Naive thymus-derived CD8-positive, alpha-beta T cell (primary cell): ENCODE measurements at regions not wholly inside any gene's neighbourhood (a gene's known extent, or its start where the extent isn't known, plus 50 kb on each side); places are given as distances from the start of the nearest gene placed in this dataset.

ENCODE experiments used
- ATAC-seq, 2 donors: fragments of 150-1000 bp; cut with Tn5 transposase in 1 of 2; sonication (Bioruptor Pico), chemical (Tn5 transposase) in 1 of 2; 1 replicate in 1 of 2; 2 replicates in 1 of 2; pipeline ENCODE4 v1.10.0; 2021; ENCODE audit warnings: mild to moderate bottlenecking in 2 of 2, moderate library complexity in 2 of 2
- POLR2A ChIA-PET: fragments of 350-600 bp; sonication (Branson Sonifier 250); formaldehyde crosslinking; loops from one replicate; lab custom pipeline; 2021; ENCODE audit warnings: antibody characterized with exemption; lab: Charles Lee
- DNase-seq, 10 donors: peaks; one replicate each; pipeline versions ENCODE4 v3.0.0 to v3.0.0-alpha.2; 2020 to 2022
- H3K27ac Mint-ChIP-seq, 10 donors: one replicate each; pipeline ENCODE4 v1.8.0; 2020 to 2022; ENCODE audit warnings: mild to moderate bottlenecking in 10 of 10, mixed read lengths in 10 of 10, moderate library complexity in 4 of 10, inconsistent platforms in 1 of 10
- H3K27me3 Mint-ChIP-seq, 5 donors: one replicate each; pipeline ENCODE4 v1.8.0; 2021 to 2022; ENCODE audit warnings: mixed read lengths in 5 of 5
- H3K36me3 Mint-ChIP-seq, 3 donors: one replicate each; pipeline ENCODE4 v1.8.0; 2020 to 2022; ENCODE audit warnings: mixed read lengths in 3 of 3, mild to moderate bottlenecking in 2 of 3, inconsistent platforms in 1 of 3
- H3K4me1 Mint-ChIP-seq, 4 donors: one replicate each; pipeline ENCODE4 v1.8.0; 2021 to 2022; ENCODE audit warnings: mixed read lengths in 4 of 4
- H3K4me3 Mint-ChIP-seq, 10 donors: one replicate each; pipeline ENCODE4 v1.8.0; 2020 to 2022; ENCODE audit warnings: mild to moderate bottlenecking in 10 of 10, mixed read lengths in 10 of 10, moderate library complexity in 6 of 10, inconsistent platforms in 1 of 10
- H3K9me3 Mint-ChIP-seq, 9 donors: one replicate each; pipeline ENCODE4 v1.8.0; 2020 to 2022; ENCODE audit warnings: mixed read lengths in 9 of 9, mild to moderate bottlenecking in 3 of 9, inconsistent platforms in 1 of 9, moderate library complexity in 1 of 9

- POLR2A ChIA-PET, result no interaction called here
- peaks cover 4 to 20% (median 8%) of the 10 kb centered on the region in 3 donors for H3K36me3 Mint-ChIP-seq
These were observed 169.0 kb downstream of the PCSK1 start for GRCh38 chr5:96264047-96264446.

GRCh38 chr5:96262105-96262504 is 170.9 kb downstream of the PCSK1 start:
- Mint-ChIP-seq H3K36me3 (peaks cover 4 to 11% (median 4%) of the 10 kb centered on the region in 3 donors), H3K27me3 (peaks cover 2 to 47% (median 15%) of the 10 kb centered on the region in 5 donors), H3K4me1 (peaks cover 0 to 10% (median 0%) of the 10 kb centered on the region in 4 donors), H3K9me3 (peaks cover 6 to 14% (median 12%) of the 10 kb centered on the region in 9 donors), H3K27ac (no peak overlapping the region), H3K4me3 (no peak overlapping the region)
- no peak for DNase-seq
- POLR2A ChIA-PET, result no interaction called here
- no peak for ATAC-seq

More at GRCh38 chr5:96264047-96264446, 169.0 kb downstream of the PCSK1 start:
- H3K27ac Mint-ChIP-seq, result no peak overlapping the region
- H3K27me3 Mint-ChIP-seq, result peaks cover 6 to 38% (median 13%) of the 10 kb centered on the region in 5 donors
- H3K4me1 Mint-ChIP-seq, result peaks cover 0 to 8% (median 0%) of the 10 kb centered on the region in 4 donors
- DNase-seq (no peak), ATAC-seq (no peak)
- H3K9me3 Mint-ChIP-seq, result peaks cover 8 to 29% (median 24%) of the 10 kb centered on the region in 9 donors
- H3K4me3 Mint-ChIP-seq, result no peak overlapping the region

GRCh38 chr5:96260009-96260408 is 173.0 kb downstream of the PCSK1 start:
- H3K9me3 Mint-ChIP-seq, result peaks cover 0 to 5% (median 0%) of the 10 kb centered on the region in 9 donors
- no peak overlapping the region for H3K27ac Mint-ChIP-seq
- peaks cover 2 to 40% (median 18%) of the 10 kb centered on the region in 5 donors for H3K27me3 Mint-ChIP-seq
- POLR2A ChIA-PET, result no interaction called here
- no peak for ATAC-seq
- DNase-seq, result no peak
- H3K4me1 Mint-ChIP-seq, result peaks cover 0 to 10% (median 0%) of the 10 kb centered on the region in 4 donors
- H3K4me3 Mint-ChIP-seq, result no peak overlapping the region
- H3K36me3 Mint-ChIP-seq, result no peaks in the 10 kb centered on the region

- H3K4me3 Mint-ChIP-seq, result no peak overlapping the region
- no peak for ATAC-seq
- peaks cover 2 to 34% (median 16%) of the 10 kb centered on the region in 5 donors for H3K27me3 Mint-ChIP-seq
- POLR2A ChIA-PET, result no interaction called here
- DNase-seq, result no peak
- peaks cover 0 to 4% (median 0%) of the 10 kb centered on the region in 9 donors for H3K9me3 Mint-ChIP-seq
- peaks cover 0 to 10% (median 0%) of the 10 kb centered on the region in 4 donors for H3K4me1 Mint-ChIP-seq
- H3K36me3 Mint-ChIP-seq, result no peaks in the 10 kb centered on the region
- no peak overlapping the region for H3K27ac Mint-ChIP-seq
These were observed 173.8 kb downstream of the PCSK1 start for GRCh38 chr5:96259151-96259772.

GRCh38 chr5:96258692-96259091 is 174.4 kb downstream of the PCSK1 start:
- peaks cover 0 to 4% (median 0%) of the 10 kb centered on the region in 9 donors for H3K9me3 Mint-ChIP-seq
- POLR2A ChIA-PET, result no interaction called here

GRCh38 chr5:96257904-96258303 is 175.1 kb downstream of the PCSK1 start:
- Mint-ChIP-seq H3K4me3 (no peak overlapping the region), H3K36me3 (no peaks in the 10 kb centered on the region), H3K4me1 (peaks cover 0 to 10% (median 0%) of the 10 kb centered on the region in 4 donors), H3K27ac (no peak overlapping the region), H3K27me3 (peaks cover 2 to 21% (median 8%) of the 10 kb centered on the region in 5 donors), H3K9me3 (peaks cover 0 to 2% (median 0%) of the 10 kb centered on the region in 9 donors)
- DNase-seq (no peak), ATAC-seq (no peak)
- POLR2A ChIA-PET, result no interaction called here

More at GRCh38 chr5:96258692-96259091, 174.4 kb downstream of the PCSK1 start:
- Mint-ChIP-seq H3K27ac (no peak overlapping the region), H3K4me3 (no peak overlapping the region), H3K27me3 (peaks cover 2 to 29% (median 16%) of the 10 kb centered on the region in 5 donors), H3K36me3 (no peaks in the 10 kb centered on the region), H3K4me1 (peaks cover 0 to 10% (median 0%) of the 10 kb centered on the region in 4 donors)
- DNase-seq, result no peak
- no peak for ATAC-seq

- ATAC-seq (no peak), DNase-seq (no peak)
- Mint-ChIP-seq H3K9me3 (no peaks in the 10 kb centered on the region), H3K27ac (no peak overlapping the region), H3K4me3 (no peak overlapping the region), H3K27me3 (peaks cover 2 to 15% (median 5%) of the 10 kb centered on the region in 5 donors), H3K4me1 (peaks cover 0 to 10% (median 0%) of the 10 kb centered on the region in 4 donors), H3K36me3 (no peaks in the 10 kb centered on the region)
- POLR2A ChIA-PET, result no interaction called here
These were observed 176.1 kb downstream of the PCSK1 start for GRCh38 chr5:96256795-96257470.

- H3K27ac Mint-ChIP-seq, result no peak overlapping the region
- H3K9me3 Mint-ChIP-seq, result no peaks in the 10 kb centered on the region
- H3K4me3 Mint-ChIP-seq, result no peak overlapping the region
- H3K27me3 Mint-ChIP-seq, result peaks cover 2 to 15% (median 8%) of the 10 kb centered on the region in 5 donors
- POLR2A ChIA-PET, result no interaction called here
- H3K4me1 Mint-ChIP-seq, result peaks cover 0 to 10% (median 0%) of the 10 kb centered on the region in 4 donors
- DNase-seq (no peak), ATAC-seq (no peak)
- no peaks in the 10 kb centered on the region for H3K36me3 Mint-ChIP-seq
These were observed 177.9 kb downstream of the PCSK1 start for GRCh38 chr5:96254980-96255691.

GRCh38 chr5:96253140-96253539 is 179.9 kb downstream of the PCSK1 start:
- Mint-ChIP-seq H3K27me3 (peaks cover 2 to 19% (median 7%) of the 10 kb centered on the region in 5 donors), H3K4me3 (no peak overlapping the region), H3K27ac (no peak overlapping the region), H3K4me1 (no peaks in the 10 kb centered on the region), H3K36me3 (no peaks in the 10 kb centered on the region), H3K9me3 (no peaks in the 10 kb centered on the region)
- POLR2A ChIA-PET, result no interaction called here
- ATAC-seq, result no peak
- no peak for DNase-seq

- no peaks in the 10 kb centered on the region for H3K36me3 Mint-ChIP-seq
- DNase-seq (no peak), ATAC-seq (no peak)
- H3K4me3 Mint-ChIP-seq, result no peak overlapping the region
- H3K27me3 Mint-ChIP-seq, result peaks cover 2 to 19% (median 7%) of the 10 kb centered on the region in 5 donors
- no peak overlapping the region for H3K27ac Mint-ChIP-seq
- no peaks in the 10 kb centered on the region for H3K4me1 Mint-ChIP-seq
- POLR2A ChIA-PET, result no interaction called here
- H3K9me3 Mint-ChIP-seq, result no peaks in the 10 kb centered on the region
These were observed 180.5 kb downstream of the PCSK1 start for GRCh38 chr5:96252596-96252995.

GRCh38 chr5:96250782-96251181 is 182.3 kb downstream of the PCSK1 start:
- no peaks in the 10 kb centered on the region for H3K9me3 Mint-ChIP-seq
- H3K27me3 Mint-ChIP-seq, result peaks cover 5 to 16% (median 9%) of the 10 kb centered on the region in 5 donors
- H3K4me1 Mint-ChIP-seq, result no peaks in the 10 kb centered on the region
- H3K36me3 Mint-ChIP-seq, result no peaks in the 10 kb centered on the region
- DNase-seq, result no peak
- no peak overlapping the region for H3K4me3 Mint-ChIP-seq
- no peak overlapping the region for H3K27ac Mint-ChIP-seq
- POLR2A ChIA-PET, result no interaction called here
- no peak for ATAC-seq

GRCh38 chr5:96248131-96248530 is 184.9 kb downstream of the PCSK1 start:
- ATAC-seq (no peak), DNase-seq (no peak)
- Mint-ChIP-seq H3K4me3 (no peak overlapping the region), H3K27ac (no peak overlapping the region), H3K27me3 (peaks cover 7 to 21% (median 16%) of the 10 kb centered on the region in 5 donors), H3K4me1 (no peaks in the 10 kb centered on the region), H3K9me3 (no peaks in the 10 kb centered on the region), H3K36me3 (no peaks in the 10 kb centered on the region)
- POLR2A ChIA-PET, result no interaction called here

- H3K4me1 Mint-ChIP-seq, result no peaks in the 10 kb centered on the region
- no peak overlapping the region for H3K27ac Mint-ChIP-seq
- peaks cover 7 to 22% (median 16%) of the 10 kb centered on the region in 5 donors for H3K27me3 Mint-ChIP-seq
- H3K9me3 Mint-ChIP-seq, result no peaks in the 10 kb centered on the region
- DNase-seq, result no peak
- ATAC-seq, result no peak
- POLR2A ChIA-PET, result no interaction called here
- H3K4me3 Mint-ChIP-seq, result no peak overlapping the region
- no peaks in the 10 kb centered on the region for H3K36me3 Mint-ChIP-seq
These were observed 185.3 kb downstream of the PCSK1 start for GRCh38 chr5:96247708-96248107.
